NCI-H128 (cell line): ENCODE measurements at regions not wholly inside any gene's neighbourhood (a gene's known extent, or its start where the extent isn't known, plus 50 kb on each side); places are given as distances from the start of the nearest gene placed in this dataset.
"Not testable (repeated sequence)": the region's sequence is repeated elsewhere in the genome, so short reads cannot be mapped to it uniquely, and the experiment has no call there.

Source experiments
- DNase-seq: peaks from one replicate; lab custom pipeline; 2025; ENCODE audit not compliant: unreplicated experiment; lab: John Stamatoyannopoulos, UW

DNA sequence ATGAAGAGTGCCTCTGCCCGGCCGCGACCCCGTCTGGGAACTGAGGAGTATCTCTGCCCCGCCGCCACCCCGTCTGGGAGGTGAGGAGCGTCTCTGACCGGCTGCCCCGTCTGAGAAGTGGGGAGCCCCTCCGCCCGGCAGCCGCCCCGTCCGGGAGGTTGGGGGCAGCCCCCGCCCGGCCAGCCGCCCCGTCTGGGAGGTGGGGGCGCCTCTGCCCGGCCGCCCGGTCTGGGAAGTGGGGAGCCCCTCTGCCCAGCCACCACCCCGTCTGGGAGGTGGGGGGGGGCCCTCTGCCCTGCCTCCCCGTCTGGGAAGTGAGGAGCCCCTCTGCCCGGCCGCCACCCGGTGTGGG, 1251.9 kb downstream of the BRINP3 start:
- DNase-seq: not testable (repeated sequence)

GRCh38 chr1:189226779-189227178, 1250.9 kb downstream of the BRINP3 start:
- no peak for DNase-seq

- DNase-seq: no peak
Observed at GRCh38 chr1:189237008-189237407, 1240.7 kb downstream of the BRINP3 start.

DNA sequence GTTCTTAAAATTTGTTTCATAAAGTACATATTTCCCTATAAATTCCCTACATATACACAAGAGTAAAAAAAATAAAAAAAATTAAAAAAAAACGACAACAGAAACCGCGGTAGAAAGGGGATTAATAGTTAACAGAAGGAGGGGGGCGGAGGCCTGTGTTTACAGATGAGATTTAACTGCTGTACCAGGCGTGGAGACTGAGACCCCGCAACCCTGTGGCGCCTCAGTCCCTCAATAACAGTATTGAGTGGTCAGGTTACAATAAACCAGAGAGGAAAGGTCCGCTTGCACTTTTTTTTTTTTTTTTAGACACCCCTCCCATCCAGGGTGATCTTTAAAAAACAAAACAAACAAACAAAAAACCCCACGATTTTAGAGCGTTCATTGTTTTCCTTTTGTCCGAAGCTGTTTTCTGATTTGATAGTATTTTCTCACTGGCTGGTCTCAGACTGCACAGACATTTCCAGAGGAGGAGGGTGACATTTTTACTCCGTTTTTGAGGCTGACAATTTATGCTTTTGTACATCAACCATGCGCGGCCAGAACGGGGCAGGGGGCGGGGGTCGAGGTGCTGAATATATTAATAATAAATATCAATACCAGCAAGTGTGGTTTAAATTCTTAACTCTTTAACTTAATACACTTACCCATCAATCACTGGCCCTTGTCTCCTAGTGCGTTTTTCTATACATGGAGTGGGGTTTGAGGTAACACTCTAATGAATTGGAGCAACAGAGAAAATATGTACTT, 1223.9 kb downstream of the BRINP3 start:
- no peak for DNase-seq

- DNase-seq: not testable (repeated sequence)
Observed at GRCh38 chr1:189261128-189261527, 1216.5 kb downstream of the BRINP3 start.

DNA sequence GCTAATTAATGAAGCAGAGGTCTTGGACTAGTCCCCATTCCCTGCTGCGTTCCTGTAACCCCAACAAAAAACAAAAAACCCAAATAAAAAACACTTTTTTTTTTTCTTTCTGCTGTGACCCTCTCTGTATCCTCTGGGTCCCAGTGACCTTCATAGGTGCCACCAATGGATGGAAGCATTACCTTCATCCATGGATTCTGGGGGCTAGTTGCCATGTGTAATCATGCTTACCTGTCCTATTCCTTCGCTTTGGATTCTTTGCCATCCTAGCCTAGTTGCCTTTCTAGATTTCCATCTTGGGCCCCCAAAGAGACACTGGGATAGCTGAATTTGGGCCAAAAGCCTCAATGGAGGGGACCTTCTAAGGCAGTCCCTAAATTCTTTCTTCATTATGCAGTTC, 1208.7 kb downstream of the BRINP3 start:
- DNase-seq: no peak

- no peak for DNase-seq
Observed at GRCh38 chr1:189274267-189274666, 1203.4 kb downstream of the BRINP3 start.

- no peak for DNase-seq
Observed at GRCh38 chr1:189275796-189276195, 1201.9 kb downstream of the BRINP3 start.

DNA sequence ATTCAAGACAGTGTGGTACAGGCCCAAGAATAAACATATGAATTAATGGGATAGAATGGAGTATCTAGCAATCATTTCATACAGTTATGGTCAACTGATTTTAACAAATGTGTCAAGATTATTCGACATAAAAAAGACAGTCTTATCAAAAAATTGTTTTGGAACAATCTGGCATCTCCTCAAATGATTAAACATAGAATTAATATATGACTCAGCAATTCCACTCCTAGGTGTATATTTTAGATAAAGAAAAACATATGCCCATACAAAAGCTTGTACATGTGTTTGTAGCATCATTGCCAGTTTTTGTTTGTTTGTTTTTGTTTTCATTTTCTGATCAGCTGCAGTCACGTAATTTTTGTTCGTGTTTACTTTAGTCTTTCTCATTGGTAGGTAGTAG, 1188.3 kb downstream of the BRINP3 start:
- DNase-seq: no peak

DNA sequence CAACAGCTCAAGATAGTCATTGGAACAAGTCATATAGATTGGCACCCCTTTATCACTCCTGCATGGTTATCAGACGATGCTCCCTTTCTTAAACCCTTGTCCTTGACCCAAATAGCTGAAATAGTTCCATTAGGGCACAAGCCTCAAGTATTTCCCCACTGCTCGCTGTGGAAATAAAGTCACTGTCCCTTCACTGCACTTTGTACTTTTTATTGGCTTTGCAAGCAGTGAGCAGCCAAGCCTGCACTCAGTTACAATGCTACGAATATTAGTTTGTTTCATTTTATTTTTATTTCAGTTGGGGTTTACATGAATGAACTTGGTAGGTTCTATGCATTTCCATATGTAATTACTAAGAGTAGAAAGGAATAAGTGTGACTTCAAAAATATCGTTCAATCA, 1176.4 kb downstream of the BRINP3 start:
- DNase-seq: no peak

DNA sequence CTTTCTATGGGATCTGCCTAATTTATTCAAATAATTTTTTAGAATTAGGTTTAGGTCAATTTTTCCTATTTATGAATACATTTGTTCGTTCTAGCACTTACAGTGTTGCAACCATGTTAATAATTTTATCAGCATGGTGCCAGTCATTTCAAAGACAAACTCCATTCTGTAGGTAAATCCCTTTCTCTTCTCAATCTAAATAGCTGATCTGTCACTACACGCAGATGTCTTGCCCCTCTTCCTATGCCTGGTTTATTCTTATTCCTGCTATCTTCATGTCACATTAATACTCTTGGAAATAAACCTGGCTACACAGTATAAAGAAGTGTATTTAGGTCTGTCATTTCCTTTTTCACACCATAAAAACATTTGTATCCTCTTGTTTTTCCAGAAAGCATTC, 1172.4 kb downstream of the BRINP3 start:
- no peak for DNase-seq

GRCh38 chr1:189311915-189312314, 1165.7 kb downstream of the BRINP3 start:
- no peak for DNase-seq

GRCh38 chr1:189312499-189312898, 1165.2 kb downstream of the BRINP3 start:
- no peak for DNase-seq

- DNase-seq: no peak
Observed at GRCh38 chr1:189313488-189313887, 1164.2 kb downstream of the BRINP3 start.

GRCh38 chr1:189315035-189315901, 1162.4 kb downstream of the BRINP3 start:
- DNase-seq: no peak

GRCh38 chr1:189323091-189323490, 1154.6 kb downstream of the BRINP3 start:
- DNase-seq: no peak

GRCh38 chr1:189331071-189331470, 1146.6 kb downstream of the BRINP3 start:
- DNase-seq: not testable (repeated sequence)

DNA sequence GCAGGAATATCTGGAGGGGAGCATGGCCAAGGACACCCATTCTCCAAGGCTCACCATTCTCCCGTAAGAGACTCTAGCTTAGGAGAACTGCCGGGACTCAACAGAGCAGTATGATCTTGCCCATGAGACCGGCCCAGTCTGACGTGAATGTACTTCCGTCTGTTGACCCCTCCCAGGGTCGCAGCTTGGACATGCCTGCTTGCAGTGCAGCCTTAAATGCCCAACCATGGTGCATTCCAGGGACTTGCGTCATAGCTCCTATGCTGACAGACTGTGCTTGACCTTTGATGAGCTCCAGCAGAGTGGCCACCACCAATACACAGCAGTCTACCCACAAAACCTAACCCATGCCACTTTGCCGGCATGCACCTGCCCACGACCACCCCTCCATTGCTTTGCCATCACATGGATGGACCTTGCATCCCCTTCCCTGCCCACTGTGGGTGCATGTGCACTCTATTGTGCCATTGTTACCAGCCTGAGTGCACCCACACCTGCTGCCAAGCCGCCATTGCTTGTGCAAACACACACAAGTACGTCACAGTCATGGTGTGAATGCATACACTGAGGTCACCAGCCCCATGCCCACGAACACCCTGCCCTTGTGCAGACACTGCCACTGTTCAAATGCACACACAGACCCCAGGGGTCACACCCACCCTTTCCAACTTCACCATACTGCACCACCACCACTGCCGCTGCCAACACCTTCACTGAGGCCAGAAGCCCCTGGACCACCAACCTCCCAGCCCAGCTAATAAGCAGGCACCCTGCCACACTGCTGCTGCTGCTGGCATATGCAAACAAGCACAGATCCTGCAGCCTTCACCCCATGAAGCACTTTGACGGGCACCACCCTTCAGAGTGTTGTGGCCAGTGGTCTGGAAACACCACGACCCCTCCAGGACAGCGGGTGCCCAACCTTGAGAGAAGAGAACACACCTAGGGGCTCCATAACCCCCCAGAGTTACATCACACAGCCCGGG, 1141.3 kb downstream of the BRINP3 start:
- no peak for DNase-seq

DNA sequence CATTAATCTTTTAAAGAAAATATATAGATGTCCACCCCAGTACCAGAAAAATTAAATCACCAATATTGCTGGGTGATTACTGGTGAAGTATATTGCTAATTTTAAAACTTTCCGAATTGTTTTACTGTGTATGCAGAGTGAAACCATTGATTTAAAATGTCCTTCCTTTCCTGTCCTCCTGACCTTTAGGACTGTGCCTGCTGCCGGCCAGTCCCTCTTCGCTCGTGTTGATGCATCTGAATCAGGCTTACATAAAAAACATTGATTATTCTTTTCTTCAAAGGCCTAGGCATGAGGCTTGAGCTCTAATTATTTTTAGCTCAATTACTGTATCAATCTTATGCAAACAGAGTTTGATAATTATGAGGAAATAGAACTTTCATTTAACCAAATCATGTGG, 1128.1 kb downstream of the BRINP3 start:
- no peak for DNase-seq

DNA sequence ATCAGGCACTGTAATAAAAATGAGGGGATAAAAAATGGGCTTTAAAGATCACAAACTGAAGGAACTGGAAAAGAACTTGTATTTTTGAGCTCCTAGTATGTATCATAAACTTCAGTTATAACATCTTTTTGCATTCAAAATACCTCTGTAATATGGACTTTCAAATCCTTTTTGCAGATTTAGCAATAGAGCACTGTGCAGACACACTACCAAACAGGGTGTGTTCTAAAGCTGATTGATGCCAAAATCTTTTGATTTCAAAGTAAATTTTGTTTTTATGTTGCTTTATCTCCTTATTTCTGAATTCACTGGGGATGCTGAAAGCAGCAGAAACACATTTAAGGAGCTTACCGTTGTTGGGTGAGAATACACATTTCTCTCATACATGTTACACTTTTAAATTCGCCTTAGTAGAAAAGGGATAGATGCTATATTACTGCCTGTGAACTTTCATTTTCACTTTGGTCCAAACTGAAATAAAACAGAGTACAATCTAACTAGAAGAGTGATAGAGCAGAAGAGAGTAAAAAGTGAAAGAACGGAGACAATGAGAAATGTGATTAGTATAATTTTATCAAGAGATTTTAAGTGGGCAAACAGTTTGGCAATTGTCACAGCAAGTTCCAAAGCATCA, 1126.6 kb downstream of the BRINP3 start:
- no peak for DNase-seq

DNA sequence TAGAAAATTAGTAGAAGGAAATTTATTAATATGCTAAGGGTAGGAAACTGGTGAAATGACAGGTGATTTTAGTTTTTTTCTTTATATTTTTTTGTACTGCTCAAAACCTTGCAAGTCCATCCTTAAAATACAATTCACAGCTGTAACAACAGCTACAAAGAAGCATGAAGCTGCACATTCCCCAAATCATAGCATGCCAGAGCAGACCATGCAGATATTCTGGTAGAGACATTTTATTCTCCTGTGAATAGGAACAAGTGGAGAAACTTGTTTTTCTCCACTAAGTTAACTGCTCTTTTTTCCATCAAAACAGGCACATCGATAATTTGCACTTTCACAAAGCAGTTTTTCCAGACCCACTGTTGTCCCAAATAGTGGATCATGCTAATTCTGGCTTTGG, 1125.7 kb downstream of the BRINP3 start:
- DNase-seq: no peak
